ENCODE measurements at regions not wholly inside any gene's neighbourhood (a gene's known extent, or its start where the extent isn't known, plus 50 kb on each side); places are given as distances from the start of the nearest gene placed in this dataset.

- TF ChIP-seq, protein P1, sequence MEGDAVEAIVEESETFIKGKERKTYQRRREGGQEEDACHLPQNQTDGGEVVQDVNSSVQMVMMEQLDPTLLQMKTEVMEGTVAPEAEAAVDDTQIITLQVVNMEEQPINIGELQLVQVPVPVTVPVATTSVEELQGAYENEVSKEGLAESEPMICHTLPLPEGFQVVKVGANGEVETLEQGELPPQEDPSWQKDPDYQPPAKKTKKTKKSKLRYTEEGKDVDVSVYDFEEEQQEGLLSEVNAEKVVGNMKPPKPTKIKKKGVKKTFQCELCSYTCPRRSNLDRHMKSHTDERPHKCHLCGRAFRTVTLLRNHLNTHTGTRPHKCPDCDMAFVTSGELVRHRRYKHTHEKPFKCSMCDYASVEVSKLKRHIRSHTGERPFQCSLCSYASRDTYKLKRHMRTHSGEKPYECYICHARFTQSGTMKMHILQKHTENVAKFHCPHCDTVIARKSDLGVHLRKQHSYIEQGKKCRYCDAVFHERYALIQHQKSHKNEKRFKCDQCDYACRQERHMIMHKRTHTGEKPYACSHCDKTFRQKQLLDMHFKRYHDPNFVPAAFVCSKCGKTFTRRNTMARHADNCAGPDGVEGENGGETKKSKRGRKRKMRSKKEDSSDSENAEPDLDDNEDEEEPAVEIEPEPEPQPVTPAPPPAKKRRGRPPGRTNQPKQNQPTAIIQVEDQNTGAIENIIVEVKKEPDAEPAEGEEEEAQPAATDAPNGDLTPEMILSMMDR (conservative IDR thresholded peaks at IDR 0.05 in 1 of 2, IDR thresholded peaks at IDR 0.05 in 1 of 2; ENCODE audit: low read depth in 1 of 2, low read length in 2 of 2) = no peak
- no peak for TF ChIP-seq EZH2 (IDR thresholded peaks at IDR 0.05; ENCODE audit: low read length, missing control alignments)
Measured at GRCh38 chr2:41908349-41908748, 139.5 kb upstream of the PKDCC start.

All from fibroblast of lung (primary cell).